ENCODE measurements at regions not wholly inside any gene's neighbourhood (a gene's known extent, or its start where the extent isn't known, plus 50 kb on each side); places are given as distances from the start of the nearest gene placed in this dataset.

DNA sequence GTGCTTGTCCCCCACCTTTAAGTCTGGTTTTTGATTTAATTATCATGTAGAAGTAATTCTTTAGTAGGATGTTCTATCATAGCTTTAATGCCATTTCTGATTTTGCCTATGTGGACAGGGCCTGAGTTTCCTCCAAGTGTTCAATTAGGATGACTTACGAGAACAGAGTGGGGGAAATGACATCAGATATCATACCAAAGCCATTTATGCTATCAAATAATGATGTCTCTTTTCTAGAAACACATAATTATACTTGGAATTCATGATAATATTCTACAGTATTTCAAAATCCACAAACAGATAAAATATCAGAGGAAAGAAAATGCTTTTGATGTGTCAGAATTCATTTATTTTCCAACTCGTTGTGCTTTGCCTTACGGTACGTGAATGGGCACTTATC lies 165.9 kb upstream of the SPRED2 start (continued):
- TF ChIP-seq, protein P1, sequence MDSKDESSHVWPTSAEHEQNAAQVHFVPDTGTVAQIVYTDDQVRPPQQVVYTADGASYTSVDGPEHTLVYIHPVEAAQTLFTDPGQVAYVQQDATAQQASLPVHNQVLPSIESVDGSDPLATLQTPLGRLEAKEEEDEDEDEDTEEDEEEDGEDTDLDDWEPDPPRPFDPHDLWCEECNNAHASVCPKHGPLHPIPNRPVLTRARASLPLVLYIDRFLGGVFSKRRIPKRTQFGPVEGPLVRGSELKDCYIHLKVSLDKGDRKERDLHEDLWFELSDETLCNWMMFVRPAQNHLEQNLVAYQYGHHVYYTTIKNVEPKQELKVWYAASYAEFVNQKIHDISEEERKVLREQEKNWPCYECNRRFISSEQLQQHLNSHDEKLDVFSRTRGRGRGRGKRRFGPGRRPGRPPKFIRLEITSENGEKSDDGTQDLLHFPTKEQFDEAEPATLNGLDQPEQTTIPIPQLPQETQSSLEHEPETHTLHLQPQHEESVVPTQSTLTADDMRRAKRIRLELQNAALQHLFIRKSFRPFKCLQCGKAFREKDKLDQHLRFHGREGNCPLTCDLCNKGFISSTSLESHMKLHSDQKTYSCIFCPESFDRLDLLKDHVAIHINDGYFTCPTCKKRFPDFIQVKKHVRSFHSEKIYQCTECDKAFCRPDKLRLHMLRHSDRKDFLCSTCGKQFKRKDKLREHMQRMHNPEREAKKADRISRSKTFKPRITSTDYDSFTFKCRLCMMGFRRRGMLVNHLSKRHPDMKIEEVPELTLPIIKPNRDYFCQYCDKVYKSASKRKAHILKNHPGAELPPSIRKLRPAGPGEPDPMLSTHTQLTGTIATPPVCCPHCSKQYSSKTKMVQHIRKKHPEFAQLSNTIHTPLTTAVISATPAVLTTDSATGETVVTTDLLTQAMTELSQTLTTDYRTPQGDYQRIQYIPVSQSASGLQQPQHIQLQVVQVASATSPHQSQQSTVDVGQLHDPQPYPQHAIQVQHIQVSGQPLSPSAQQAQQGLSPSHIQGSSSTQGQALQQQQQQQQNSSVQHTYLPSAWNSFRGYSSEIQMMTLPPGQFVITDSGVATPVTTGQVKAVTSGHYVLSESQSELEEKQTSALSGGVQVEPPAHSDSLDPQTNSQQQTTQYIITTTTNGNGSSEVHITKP (tag by site-specific recombination; IDR thresholded peaks at IDR 0.05), result no peak

DNA sequence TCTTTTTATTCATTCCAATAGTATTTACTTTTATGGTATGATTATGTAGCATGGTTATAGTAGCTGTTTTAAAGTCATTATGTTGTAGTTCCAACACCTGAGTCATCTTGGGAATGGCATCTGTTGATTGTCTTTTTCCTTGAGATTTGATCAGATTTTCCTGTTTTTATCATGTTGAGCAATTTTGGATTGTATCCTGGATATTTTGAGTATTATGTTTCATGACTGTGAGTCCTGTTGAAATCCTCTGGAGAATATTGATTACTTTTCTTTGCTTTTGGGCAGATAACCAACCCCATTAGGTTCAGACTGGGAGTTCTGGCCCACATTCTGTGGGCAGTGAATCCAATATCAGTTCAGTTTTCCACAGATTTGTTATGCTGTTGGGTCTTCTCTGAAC lies 163.2 kb upstream of the SPRED2 start:
- TF ChIP-seq, protein P2, sequence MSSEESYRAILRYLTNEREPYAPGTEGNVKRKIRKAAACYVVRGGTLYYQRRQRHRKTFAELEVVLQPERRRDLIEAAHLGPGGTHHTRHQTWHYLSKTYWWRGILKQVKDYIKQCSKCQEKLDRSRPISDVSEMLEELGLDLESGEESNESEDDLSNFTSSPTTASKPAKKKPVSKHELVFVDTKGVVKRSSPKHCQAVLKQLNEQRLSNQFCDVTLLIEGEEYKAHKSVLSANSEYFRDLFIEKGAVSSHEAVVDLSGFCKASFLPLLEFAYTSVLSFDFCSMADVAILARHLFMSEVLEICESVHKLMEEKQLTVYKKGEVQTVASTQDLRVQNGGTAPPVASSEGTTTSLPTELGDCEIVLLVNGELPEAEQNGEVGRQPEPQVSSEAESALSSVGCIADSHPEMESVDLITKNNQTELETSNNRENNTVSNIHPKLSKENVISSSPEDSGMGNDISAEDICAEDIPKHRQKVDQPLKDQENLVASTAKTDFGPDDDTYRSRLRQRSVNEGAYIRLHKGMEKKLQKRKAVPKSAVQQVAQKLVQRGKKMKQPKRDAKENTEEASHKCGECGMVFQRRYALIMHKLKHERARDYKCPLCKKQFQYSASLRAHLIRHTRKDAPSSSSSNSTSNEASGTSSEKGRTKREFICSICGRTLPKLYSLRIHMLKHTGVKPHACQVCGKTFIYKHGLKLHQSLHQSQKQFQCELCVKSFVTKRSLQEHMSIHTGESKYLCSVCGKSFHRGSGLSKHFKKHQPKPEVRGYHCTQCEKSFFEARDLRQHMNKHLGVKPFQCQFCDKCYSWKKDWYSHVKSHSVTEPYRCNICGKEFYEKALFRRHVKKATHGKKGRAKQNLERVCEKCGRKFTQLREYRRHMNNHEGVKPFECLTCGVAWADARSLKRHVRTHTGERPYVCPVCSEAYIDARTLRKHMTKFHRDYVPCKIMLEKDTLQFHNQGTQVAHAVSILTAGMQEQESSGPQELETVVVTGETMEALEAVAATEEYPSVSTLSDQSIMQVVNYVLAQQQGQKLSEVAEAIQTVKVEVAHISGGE (tag by site-specific recombination; conservative IDR thresholded peaks at IDR 0.05; ENCODE audit: low read depth), result no peak
- TF ChIP-seq HOXD13 (CRISPR knock-in tag; IDR thresholded peaks at IDR 0.05; ENCODE audit: borderline replicate concordance) (no peak), KLF10 (tag by site-specific recombination; IDR thresholded peaks at IDR 0.05) (no peak), ZNF785 (tag by site-specific recombination; IDR thresholded peaks at IDR 0.05) (no peak), WT1 (tag by site-specific recombination; IDR thresholded peaks at IDR 0.05) (no peak), ZNF621 (tag by site-specific recombination; IDR thresholded peaks at IDR 0.05) (no peak), ZNF776 (tag by site-specific recombination; IDR thresholded peaks at IDR 0.05; ENCODE audit: borderline replicate concordance) (no peak), ZNF174 (tag by site-specific recombination; IDR thresholded peaks at IDR 0.05) (no peak), ZNF37A (tag by site-specific recombination; IDR thresholded peaks at IDR 0.05) (no peak), ZNF324 (tag by site-specific recombination; IDR thresholded peaks at IDR 0.05) (no peak), ZNF830 (tag by site-specific recombination; IDR thresholded peaks at IDR 0.05; ENCODE audit: low read depth) (no peak), ZNF707 (tag by site-specific recombination; IDR thresholded peaks at IDR 0.05) (no peak), GLI2 (tag by site-specific recombination; IDR thresholded peaks at IDR 0.05; ENCODE audit: borderline replicate concordance, low read depth) (no peak)
- TF ChIP-seq, protein P3, sequence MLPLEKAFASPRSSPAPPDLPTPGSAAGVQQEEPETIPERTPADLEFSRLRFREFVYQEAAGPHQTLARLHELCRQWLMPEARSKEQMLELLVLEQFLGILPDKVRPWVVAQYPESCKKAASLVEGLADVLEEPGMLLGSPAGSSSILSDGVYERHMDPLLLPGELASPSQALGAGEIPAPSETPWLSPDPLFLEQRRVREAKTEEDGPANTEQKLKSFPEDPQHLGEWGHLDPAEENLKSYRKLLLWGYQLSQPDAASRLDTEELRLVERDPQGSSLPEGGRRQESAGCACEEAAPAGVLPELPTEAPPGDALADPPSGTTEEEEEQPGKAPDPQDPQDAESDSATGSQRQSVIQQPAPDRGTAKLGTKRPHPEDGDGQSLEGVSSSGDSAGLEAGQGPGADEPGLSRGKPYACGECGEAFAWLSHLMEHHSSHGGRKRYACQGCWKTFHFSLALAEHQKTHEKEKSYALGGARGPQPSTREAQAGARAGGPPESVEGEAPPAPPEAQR (tag by site-specific recombination; IDR thresholded peaks at IDR 0.05), result no peak
- TF ChIP-seq, protein P4, sequence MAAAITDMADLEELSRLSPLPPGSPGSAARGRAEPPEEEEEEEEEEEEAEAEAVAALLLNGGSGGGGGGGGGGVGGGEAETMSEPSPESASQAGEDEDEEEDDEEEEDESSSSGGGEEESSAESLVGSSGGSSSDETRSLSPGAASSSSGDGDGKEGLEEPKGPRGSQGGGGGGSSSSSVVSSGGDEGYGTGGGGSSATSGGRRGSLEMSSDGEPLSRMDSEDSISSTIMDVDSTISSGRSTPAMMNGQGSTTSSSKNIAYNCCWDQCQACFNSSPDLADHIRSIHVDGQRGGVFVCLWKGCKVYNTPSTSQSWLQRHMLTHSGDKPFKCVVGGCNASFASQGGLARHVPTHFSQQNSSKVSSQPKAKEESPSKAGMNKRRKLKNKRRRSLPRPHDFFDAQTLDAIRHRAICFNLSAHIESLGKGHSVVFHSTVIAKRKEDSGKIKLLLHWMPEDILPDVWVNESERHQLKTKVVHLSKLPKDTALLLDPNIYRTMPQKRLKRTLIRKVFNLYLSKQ (tag by site-specific recombination; IDR thresholded peaks at IDR 0.05; ENCODE audit: borderline replicate concordance), result no peak
- ChIA-PET CTCF (no interaction called here), POLR2A (no interaction called here)
- Histone ChIP-seq H3K9me3 (ENCODE audit: control insufficient read depth, insufficient read depth, low read depth, low read length) (no peaks in the 10 kb centered on the region), H3K4me1 (ENCODE audit: control insufficient read depth, insufficient read depth, low read length) (no peaks in the 10 kb centered on the region), H3K36me3 (ENCODE audit: control insufficient read depth in 2 of 2, insufficient read depth in 1 of 2, low read length in 2 of 2) (no peaks in the 10 kb centered on the region), H3K27ac (ENCODE audit: extremely low read depth, low read depth, low read length) (no peak overlapping the region), H3K4me3 (ENCODE audit: low read depth, low read length) (no peak overlapping the region)
